DMS79 treated with DMSO at 0.1 percent for 48 hours (cell line): ENCODE measurements at regions not wholly inside any gene's neighbourhood (a gene's known extent, or its start where the extent isn't known, plus 50 kb on each side); places are given as distances from the start of the nearest gene placed in this dataset.
"Not testable (repeated sequence)": the region's sequence is repeated elsewhere in the genome, so short reads cannot be mapped to it uniquely, and the experiment has no call there.

Source experiments
- DNase-seq: peaks from one replicate; lab custom pipeline; 2025; lab: John Stamatoyannopoulos, UW

GRCh38 chr4:159551281-159551680 lies 448.4 kb downstream of the RAPGEF2 start:
- no peak for DNase-seq

- DNase-seq = no peak
These were observed 450.3 kb downstream of the RAPGEF2 start for GRCh38 chr4:159552979-159553768.

GRCh38 chr4:159555873-159556272 lies 453.0 kb downstream of the RAPGEF2 start:
- DNase-seq = no peak

GRCh38 chr4:159562366-159562765 lies 459.5 kb downstream of the RAPGEF2 start:
- DNase-seq = no peak

- no peak for DNase-seq
These were observed 460.4 kb downstream of the RAPGEF2 start for GRCh38 chr4:159563257-159563656.

- no peak for DNase-seq
These were observed 461.7 kb downstream of the RAPGEF2 start for GRCh38 chr4:159564615-159565014.

- no peak for DNase-seq
These were observed 463.9 kb downstream of the RAPGEF2 start for GRCh38 chr4:159566786-159567185.

GRCh38 chr4:159577241-159577640 lies 474.4 kb downstream of the RAPGEF2 start:
- DNase-seq = no peak

- DNase-seq = no peak
These were observed 479.8 kb downstream of the RAPGEF2 start for GRCh38 chr4:159582685-159583084.

GRCh38 chr4:159592898-159593556 lies 490.1 kb downstream of the RAPGEF2 start:
- DNase-seq = no peak

- no peak for DNase-seq
These were observed 490.8 kb downstream of the RAPGEF2 start for GRCh38 chr4:159593681-159594080.

- no peak for DNase-seq
These were observed 491.7 kb downstream of the RAPGEF2 start for GRCh38 chr4:159594576-159594975.

- DNase-seq = not testable (repeated sequence)
These were observed 492.2 kb downstream of the RAPGEF2 start for GRCh38 chr4:159595101-159595500.

GRCh38 chr4:159598602-159599001 lies 495.7 kb downstream of the RAPGEF2 start:
- DNase-seq = no peak

- no peak for DNase-seq
These were observed 497.2 kb downstream of the RAPGEF2 start for GRCh38 chr4:159600061-159600460.

- DNase-seq = no peak
These were observed 501.9 kb downstream of the RAPGEF2 start for GRCh38 chr4:159604781-159605180.

- no peak for DNase-seq
These were observed 504.0 kb downstream of the RAPGEF2 start for GRCh38 chr4:159606835-159607234.

- no peak for DNase-seq
These were observed 504.9 kb downstream of the RAPGEF2 start for GRCh38 chr4:159607809-159608208.

- no peak for DNase-seq
These were observed 505.6 kb downstream of the RAPGEF2 start for GRCh38 chr4:159608436-159608835.

GRCh38 chr4:159632031-159632430 lies 529.2 kb downstream of the RAPGEF2 start:
- no peak for DNase-seq

- DNase-seq = no peak
These were observed 536.9 kb downstream of the RAPGEF2 start for GRCh38 chr4:159639671-159640323.

GRCh38 chr4:159649237-159649636 lies 546.4 kb downstream of the RAPGEF2 start:
- DNase-seq = no peak

GRCh38 chr4:159652871-159653270 lies 550.0 kb downstream of the RAPGEF2 start:
- DNase-seq = no peak
